ENCODE measurements at regions not wholly inside any gene's neighbourhood (a gene's known extent, or its start where the extent isn't known, plus 50 kb on each side); places are given as distances from the start of the nearest gene placed in this dataset.

DNA sequence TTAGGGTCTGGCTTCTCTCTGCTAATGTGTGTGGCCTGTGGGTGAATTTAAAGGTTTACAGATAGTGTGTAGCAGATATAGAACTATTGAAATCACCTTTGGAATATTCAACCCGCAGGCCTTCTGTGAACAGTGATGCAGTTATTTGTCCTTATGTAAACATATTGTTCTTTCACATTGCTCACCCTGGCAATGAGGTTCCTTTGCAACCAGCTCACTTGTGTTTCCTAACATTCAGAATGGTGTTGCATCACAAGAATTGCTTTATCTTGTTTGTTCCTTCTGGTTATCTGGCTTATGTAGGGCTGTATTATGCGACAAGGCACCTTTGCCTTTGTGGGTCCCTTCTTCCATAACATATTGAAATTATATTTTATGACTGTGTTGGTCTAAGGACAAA is 370.3 kb downstream of the NNT start (continued):
- TF ChIP-seq CTCF (CRISPR knock-in tag; IDR thresholded peaks at IDR 0.05) (no peak), RFXAP (CRISPR knock-in tag; IDR thresholded peaks at IDR 0.05; ENCODE audit: borderline replicate concordance) (no peak), ZBTB20 (CRISPR knock-in tag; IDR thresholded peaks at IDR 0.05; ENCODE audit: borderline replicate concordance, low read depth) (no peak), EP300 (IDR thresholded peaks at IDR 0.05; ENCODE audit: low read depth in 2 of 2, low read length in 2 of 2) (peak in 1 of 2 experiments; percentile 26; a peak in 1 of 4 replicates), EP300 (CRISPR knock-in tag; IDR thresholded peaks at IDR 0.05; ENCODE audit: borderline replicate concordance) (no peak), ZNF3 (CRISPR knock-in tag; IDR thresholded peaks at IDR 0.05) (0 out of 2 replicates have a peak, but pooled peaks have one; percentile 34), ZNF512B (CRISPR knock-in tag; IDR thresholded peaks at IDR 0.05; ENCODE audit: borderline replicate concordance) (no peak), FOXA3 (CRISPR knock-in tag; IDR thresholded peaks at IDR 0.05) (peak; percentile 71; the same call in 1 of the 2 replicates), ZBTB43 (CRISPR knock-in tag; conservative IDR thresholded peaks at IDR 0.05) (no peak), HNF1A (IDR thresholded peaks at IDR 0.05; ENCODE audit: low read depth) (no peak), HNF1A (CRISPR knock-in tag; IDR thresholded peaks at IDR 0.05; ENCODE audit: borderline replicate concordance) (no peak), FOSL2 (CRISPR knock-in tag; IDR thresholded peaks at IDR 0.05) (peak; percentile 68), ZNF331 (CRISPR knock-in tag; IDR thresholded peaks at IDR 0.05) (peak; percentile 31; the same call in 1 of the 2 replicates), ZNF501 (CRISPR knock-in tag; IDR thresholded peaks at IDR 0.05) (no peak), BRCA1 (CRISPR knock-in tag; IDR thresholded peaks at IDR 0.05) (no peak), ZSCAN22 (CRISPR knock-in tag; IDR thresholded peaks at IDR 0.05) (no peak)
- TF ChIP-seq, protein P1, sequence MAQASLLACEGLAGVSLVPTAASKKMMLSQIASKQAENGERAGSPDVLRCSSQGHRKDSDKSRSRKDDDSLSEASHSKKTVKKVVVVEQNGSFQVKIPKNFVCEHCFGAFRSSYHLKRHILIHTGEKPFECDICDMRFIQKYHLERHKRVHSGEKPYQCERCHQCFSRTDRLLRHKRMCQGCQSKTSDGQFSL (CRISPR knock-in tag; IDR thresholded peaks at IDR 0.05) = no peak

All from HepG2 (cell line).